ENCODE measurements at regions not wholly inside any gene's neighbourhood (a gene's known extent, or its start where the extent isn't known, plus 50 kb on each side); places are given as distances from the start of the nearest gene placed in this dataset.

- DNase-seq (ENCODE audit: low read depth) = no peak
These were observed 310.0 kb upstream of the DDHD1 start for GRCh38 chr14:53462931-53463778.

DNA sequence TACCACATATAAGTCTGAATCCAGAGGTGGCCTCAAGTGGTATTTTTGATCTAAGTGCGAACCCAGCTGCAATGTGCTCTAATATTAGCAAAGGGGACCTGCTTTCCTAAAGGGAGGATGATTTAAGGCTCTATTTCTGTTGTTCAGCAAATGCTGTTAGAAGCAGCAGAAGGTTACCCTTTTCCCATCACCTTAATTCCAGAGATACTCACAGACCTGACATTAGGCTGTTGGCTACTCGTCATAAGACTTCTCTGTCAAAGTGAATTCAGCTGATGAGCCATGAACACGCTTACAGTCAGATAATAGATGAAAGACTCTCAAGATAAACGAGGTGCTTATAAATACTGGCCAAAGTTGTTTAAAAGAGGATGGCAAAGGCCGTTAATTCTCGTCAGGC lies 308.7 kb upstream of the DDHD1 start:
- no peak for DNase-seq (ENCODE audit: low read depth)

DNA sequence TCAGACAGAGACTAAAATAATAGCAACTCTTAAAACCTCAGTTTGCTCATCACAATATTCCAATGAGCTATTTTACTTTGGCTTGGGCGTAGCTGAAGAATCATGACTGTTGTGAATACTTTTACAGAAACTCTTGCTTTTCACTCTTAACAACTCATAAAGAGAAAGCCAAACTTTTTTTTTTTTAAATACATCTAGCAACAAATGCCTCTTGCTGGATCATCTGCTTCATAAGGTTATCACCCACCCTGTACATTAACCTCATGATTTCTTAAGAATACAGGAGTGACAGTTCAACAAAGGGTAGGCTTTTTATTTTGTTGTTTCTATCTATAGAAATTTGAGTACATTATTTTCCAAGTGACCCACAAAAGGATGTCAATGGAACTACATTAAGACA lies 307.4 kb upstream of the DDHD1 start:
- no peak for DNase-seq (ENCODE audit: low read depth)

DNA sequence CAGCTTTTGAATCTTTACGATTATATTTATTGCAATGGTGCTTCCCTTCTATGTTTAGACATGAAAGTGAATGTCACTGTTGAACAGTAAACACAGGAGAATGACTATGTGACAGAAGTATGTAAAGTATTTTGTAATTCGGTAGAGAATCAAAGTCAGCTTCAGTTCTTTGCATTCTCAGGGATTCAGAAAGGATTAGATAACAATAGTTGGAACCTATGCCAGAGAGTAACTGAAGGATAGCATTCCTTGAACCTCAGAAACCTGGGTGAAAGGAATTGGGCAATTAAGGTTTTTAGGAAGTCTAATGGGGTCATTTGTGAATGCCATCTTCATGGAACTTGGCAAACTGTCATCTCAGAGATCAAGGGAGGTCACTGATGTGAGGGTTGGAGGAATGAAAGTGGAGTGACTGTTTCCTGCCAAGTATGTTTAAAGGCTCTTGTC lies 305.3 kb upstream of the DDHD1 start:
- peak; percentile 70 for DNase-seq (ENCODE audit: low read depth)

DNA sequence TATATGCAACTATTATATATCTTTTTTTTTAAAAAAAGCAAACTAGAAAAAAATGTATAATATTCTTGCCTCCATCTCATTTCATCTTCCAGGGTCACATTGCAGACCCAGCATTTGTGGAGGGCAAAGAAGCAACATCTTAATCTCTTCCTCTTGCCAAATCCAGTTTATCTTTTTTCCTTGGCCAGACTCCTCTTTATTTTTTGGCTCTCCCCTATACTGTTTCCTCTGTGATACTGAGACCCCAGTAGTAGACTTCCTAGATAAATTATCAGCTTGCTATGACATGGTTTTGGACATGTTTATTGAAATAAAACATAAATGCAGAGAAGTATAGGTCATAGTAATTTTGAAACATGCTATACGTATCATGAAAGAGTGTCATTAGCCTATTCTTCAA lies 303.8 kb upstream of the DDHD1 start:
- DNase-seq (ENCODE audit: low read depth) = no peak

- DNase-seq (ENCODE audit: low read depth) = no peak
These were observed 299.0 kb upstream of the DDHD1 start for GRCh38 chr14:53452005-53452673.

- no peak for DNase-seq (ENCODE audit: low read depth)
These were observed 297.7 kb upstream of the DDHD1 start for GRCh38 chr14:53450871-53451270.

DNA sequence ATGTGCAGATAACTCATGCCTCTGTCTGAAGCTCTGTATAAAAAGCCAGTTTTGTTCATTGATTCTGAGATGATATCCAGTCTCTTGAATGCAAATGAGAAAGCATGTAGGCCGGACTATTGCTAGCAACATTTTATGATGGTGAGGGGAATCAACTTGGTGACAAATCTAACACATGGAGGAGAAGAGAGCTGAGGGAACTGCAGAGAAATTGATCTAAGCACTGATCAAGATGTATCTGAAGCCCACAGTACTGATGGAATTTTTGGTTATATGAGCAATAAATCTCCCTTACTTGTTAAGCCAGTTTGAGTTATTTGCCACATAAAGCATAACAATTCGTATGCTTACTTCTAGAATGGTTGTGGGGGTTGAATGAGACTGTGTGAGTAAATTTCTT lies 295.6 kb upstream of the DDHD1 start:
- DNase-seq (ENCODE audit: low read depth) = no peak

DNA sequence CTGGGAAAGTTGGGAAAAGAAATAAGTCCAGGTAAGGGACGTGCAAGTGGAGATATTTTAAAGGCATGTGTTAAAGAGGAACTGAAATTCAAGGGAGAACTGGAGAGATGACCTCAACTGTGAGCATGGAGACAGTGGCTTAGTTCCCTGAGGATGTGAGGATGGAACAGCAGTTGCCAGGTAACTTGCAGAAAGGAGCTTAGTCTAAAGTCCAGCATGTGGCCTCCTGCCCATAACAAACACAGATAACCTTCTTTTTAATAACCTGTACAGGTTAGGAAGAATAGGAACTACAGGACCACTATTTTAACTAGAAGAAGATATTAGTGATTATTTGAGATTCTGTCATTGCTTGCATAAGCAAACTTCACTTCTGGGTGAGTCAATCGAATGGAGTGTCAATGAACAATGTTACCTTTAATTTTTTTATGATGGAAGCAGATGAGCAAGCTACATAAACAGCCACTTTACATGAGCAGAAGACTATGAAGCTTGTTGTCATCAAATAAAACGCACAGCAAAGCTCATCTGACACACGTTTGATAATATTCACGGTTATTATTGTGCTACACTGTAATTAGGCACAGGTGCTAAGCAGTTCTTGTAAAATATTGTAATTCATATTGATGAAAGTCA lies 291.7 kb upstream of the DDHD1 start:
- DNase-seq (ENCODE audit: low read depth) = no peak

- no peak for DNase-seq (ENCODE audit: low read depth)
These were observed 288.7 kb upstream of the DDHD1 start for GRCh38 chr14:53441789-53442188.

DNA sequence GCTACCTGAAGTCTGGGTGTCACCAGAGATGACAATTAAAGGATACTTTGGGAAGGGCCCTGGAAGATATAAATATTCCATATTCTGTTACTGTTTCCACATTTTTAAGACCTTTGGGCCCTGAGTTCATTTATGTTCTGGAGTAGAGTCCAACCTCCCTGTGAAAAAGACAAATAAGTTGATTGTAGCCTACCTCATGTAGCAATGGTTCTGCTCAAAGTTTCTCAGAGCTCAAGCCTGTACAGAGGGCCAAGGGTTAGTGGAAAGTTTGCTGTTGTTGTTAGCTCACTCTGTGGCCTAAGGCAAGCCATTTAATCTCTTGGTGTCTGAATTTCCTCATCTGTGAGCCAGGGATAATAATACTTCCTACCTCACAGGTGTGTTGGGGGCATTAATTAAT lies 284.7 kb upstream of the DDHD1 start:
- DNase-seq (ENCODE audit: low read depth) = no peak

DNA sequence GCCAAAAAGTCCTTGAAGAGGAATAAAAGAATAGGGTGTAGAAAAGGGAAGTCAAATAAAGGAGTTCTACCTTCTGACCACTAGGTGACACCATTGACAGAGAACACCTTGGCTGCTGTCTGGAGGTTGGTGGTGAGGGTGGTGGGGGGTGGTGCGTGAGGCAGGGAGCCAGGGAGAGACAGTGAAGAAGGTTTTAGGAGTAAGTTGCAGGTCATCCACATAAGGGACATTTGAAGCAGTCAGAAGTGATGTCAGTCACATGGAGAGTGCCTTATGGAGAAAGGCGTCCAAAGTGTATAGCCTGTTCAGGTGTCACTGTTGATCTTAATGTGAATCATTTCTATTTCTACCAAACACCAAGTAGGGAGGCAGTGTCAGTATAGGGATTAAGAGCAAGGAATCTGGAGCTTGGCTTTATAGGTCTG lies 279.3 kb upstream of the DDHD1 start:
- peak; percentile 53 for DNase-seq (ENCODE audit: low read depth)

DNA sequence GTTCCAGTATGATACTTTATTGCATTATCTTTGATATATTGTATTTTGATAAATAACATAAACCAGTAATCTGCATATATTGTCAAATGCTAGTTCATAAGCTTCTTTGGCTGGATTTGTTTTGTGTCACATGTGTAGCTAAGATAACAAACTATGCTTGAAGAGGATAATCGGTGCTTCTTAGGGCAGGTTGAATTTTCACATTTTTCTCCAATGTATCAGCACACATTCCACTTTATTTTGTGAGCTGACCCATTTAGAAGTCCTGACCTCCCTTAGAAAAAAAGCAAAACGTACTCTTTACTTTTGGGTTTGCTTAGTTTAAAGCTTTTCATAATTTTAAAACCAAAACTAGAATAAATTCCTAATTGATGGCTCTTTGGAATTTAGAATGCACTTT lies 277.7 kb upstream of the DDHD1 start:
- DNase-seq (ENCODE audit: low read depth) = peak; percentile 11

GRCh38 chr14:53412819-53413675 lies 259.9 kb upstream of the DDHD1 start:
- peak; percentile 20 for DNase-seq (ENCODE audit: low read depth)

GRCh38 chr14:53411125-53411524 lies 258.0 kb upstream of the DDHD1 start:
- DNase-seq (ENCODE audit: low read depth) = peak; percentile 71

GRCh38 chr14:53409969-53410368 lies 256.8 kb upstream of the DDHD1 start:
- no peak for DNase-seq (ENCODE audit: low read depth)

DNA sequence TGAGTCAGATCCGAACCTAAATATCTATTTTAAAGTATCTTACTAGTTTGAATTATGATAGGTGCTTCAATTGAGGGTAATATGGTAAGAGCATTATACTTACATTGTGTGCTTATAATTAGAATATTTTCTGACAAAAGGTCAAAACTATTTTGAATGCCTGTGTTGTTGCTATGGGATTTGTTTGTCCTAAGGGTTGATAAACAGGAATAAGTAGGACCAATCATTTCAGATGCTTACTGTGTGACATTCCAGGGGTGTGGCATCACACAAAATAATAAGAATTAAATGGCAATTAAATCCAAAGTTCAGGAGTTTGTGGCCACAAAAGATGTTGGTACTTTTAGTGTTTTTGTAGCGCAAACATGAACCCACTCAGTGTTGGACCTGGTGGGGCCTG lies 256.2 kb upstream of the DDHD1 start:
- DNase-seq (ENCODE audit: low read depth) = no peak

DNA sequence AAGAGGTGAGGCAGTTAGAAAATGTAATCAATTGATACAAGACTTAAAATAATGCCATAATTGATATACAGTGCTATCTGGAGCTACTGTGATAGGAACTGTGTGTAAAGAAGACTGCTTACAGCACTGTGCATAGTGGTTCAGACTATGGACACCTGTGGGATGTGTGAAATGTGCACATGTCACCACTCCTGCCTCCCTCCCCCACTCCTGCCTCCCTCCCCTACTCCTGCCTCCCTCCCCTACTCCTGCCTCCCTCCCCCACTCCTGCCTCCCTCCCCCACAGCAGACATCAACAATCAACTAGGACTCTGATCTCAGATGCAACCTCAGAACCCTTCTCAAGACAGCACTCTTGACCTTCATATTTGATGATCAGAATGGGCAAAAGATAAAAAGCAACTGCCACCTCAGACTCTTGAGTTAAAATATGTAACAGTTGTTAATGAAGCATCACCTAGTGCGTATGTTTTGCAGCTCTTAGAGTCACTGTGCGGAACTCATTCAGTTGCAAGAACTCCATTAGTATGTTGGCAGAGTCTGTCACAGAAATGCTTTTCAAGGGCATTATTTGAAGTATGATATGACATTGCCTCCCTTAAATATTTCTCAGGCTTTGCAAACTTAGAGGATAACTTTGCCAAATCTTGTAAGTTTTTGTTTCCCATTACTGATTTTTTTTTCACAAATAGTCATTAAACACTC lies 255.2 kb upstream of the DDHD1 start:
- DNase-seq (ENCODE audit: low read depth) = no peak

DNA sequence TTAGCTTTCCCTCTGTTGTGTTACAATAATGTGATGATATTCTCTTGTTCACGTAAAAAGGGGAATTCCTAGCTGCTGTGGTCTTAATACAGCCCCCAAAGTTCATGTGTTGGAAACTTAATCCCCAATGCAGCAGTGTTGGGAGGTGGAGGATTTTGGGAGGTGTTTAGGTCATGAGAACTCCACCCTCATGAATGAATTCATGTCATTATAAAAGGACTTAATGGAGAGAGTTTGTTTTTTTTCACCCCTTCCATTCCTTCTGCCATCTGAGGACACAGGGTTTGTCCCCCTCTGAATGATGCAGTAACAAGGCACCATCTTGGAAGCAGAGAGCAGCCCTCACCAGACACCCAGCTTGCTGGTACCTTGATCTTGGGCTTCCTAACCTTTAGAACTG lies 253.4 kb upstream of the DDHD1 start:
- no peak for DNase-seq (ENCODE audit: low read depth)

- no peak for DNase-seq (ENCODE audit: low read depth)
These were observed 248.5 kb upstream of the DDHD1 start for GRCh38 chr14:53401646-53402045.

- peak; percentile 60 for DNase-seq (ENCODE audit: low read depth)
These were observed 245.9 kb upstream of the DDHD1 start for GRCh38 chr14:53399057-53399456.
